Adrenal gland (tissue), 5 donors: ENCODE measurements at regions not wholly inside any gene's neighbourhood (a gene's known extent, or its start where the extent isn't known, plus 50 kb on each side); places are given as distances from the start of the nearest gene placed in this dataset.
"Not testable (repeated sequence)": the region's sequence is repeated elsewhere in the genome, so short reads cannot be mapped to it uniquely, and the experiment has no call there.

ENCODE experiments used
- CTCF ChIP-seq, 6 experiments: fragments of 450-650 bp in 4 of 6; fragments of 200-600 bp in 2 of 6; sonication (generic) in 1 of 6; IDR thresholded peaks; 1 replicate in 5 of 6; 2 replicates in 1 of 6; pipeline versions ENCODE4 v1.5.1 to v1.8.0; 2016 to 2021; ENCODE audit warnings: antibody characterized with exemption in 6 of 6, mild to moderate bottlenecking in 2 of 6, moderate library complexity in 1 of 6
- POLR2A ChIP-seq, 2 donors: fragments of 450-650 bp; IDR thresholded peaks; one replicate each; pipeline ENCODE4 v1.6.1; 2017; ENCODE audit warnings: antibody characterized with exemption in 2 of 2, mild to moderate bottlenecking in 2 of 2, moderate library complexity in 1 of 2
- donor health status: DM: no; HTN: no; CAD: no.

GRCh38 chr12:58337539-58337938 is 396.2 kb downstream of the ATP23 start:
- TF ChIP-seq POLR2A, CTCF (IDR thresholded peaks at IDR 0.05): not testable (repeated sequence)
